SK-N-MC (cell line): ENCODE measurements at regions not wholly inside any gene's neighbourhood (a gene's known extent, or its start where the extent isn't known, plus 50 kb on each side); places are given as distances from the start of the nearest gene placed in this dataset.

Experiments
- EZH2 ChIP-seq: fragments of 200-600 bp; sonication (generic); IDR thresholded peaks from one replicate; pipeline ENCODE4 v1.6.1; 2017; ENCODE audit warnings: antibody characterized with exemption
- FOXP2 ChIP-seq: optimal IDR thresholded peaks from 2 replicates; pipeline ENCODE3; 2011; ENCODE audit warnings: mild to moderate bottlenecking, moderate library complexity; ENCODE audit not compliant: insufficient read depth; ENCODE audit errors: extremely low read length, control extremely low read depth
- POLR2AphosphoS5 ChIP-seq: IDR thresholded peaks from 2 replicates; pipeline ENCODE4 v1.6.1; 2012; ENCODE audit warnings: mild to moderate bottlenecking, low read depth, low read length, borderline replicate concordance

DNA sequence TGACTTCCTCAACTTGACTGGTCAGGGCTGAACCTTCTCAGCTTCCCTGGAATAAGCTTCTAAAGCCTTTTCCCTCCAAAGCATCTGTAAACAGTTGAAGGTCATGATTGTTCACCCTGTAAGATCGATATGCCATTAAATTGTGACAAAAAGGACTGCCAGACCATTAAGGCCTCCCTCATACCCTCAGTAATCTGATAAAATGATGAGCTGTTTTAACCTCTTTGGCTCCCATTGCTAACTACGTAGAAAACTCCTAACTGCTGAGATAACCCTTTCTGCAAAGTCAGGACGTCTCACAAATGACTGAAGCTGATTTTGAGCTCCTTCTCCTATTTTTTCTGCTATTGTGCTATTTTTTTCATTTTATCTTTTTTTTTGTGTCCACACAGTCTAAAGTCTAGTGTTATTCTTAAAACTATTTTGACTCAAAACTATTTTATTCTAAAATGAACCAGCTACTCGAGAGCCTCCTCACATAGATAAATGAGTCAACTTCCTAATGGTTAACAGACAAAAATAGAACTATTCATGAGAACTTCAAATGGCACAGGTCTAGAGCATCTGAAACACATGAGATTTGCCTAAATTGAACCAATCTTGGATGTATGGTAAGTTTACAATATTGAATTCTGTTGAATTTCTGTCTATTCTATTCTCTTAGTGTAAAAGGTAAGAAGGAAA lies 395.6 kb upstream of the TLE4 start:
- no peak for TF ChIP-seq EZH2
- TF ChIP-seq POLR2AphosphoS5: no peak
- no peak for TF ChIP-seq FOXP2
